Caco-2 (cell line): ENCODE measurements at regions not wholly inside any gene's neighbourhood (a gene's known extent, or its start where the extent isn't known, plus 50 kb on each side); places are given as distances from the start of the nearest gene placed in this dataset.

Experiments used
- BruUV-seq: library from RNA; stranded (reverse); fragments of 400-500 nt; replicated peaks from 2 replicates; lab custom pipeline; 2021; lab: Mats Ljungman, UMichigan
- CTCF ChIA-PET: fragments of 300-600 bp; sonication (Branson Sonifier 250); formaldehyde crosslinking; loops from one replicate; lab custom pipeline; 2022; ENCODE audit warnings: antibody characterized with exemption; lab: Charles Lee
- POLR2A ChIA-PET: fragments of 300-600 bp; sonication (Branson Sonifier 250); formaldehyde crosslinking; loops from one replicate; lab custom pipeline; 2022; ENCODE audit warnings: antibody characterized with exemption; lab: Charles Lee
- DNase-seq, 2 experiments: peaks; one replicate each; pipeline versions ENCODE4 v3.0.0 to v3.0.0-alpha.2; 2020 to 2022
- H3K27me3 ChIP-seq: replicated peaks from 2 replicates; pipeline ENCODE4 v1.6.0; 2011; ENCODE audit warnings: low read length; ENCODE audit not compliant: control insufficient read depth, insufficient read depth
- H3K36me3 ChIP-seq: 2 replicates; pipeline ENCODE4 v1.5.1; 2011; ENCODE audit warnings: low read length; ENCODE audit not compliant: control insufficient read depth, insufficient read depth
- H3K4me1 ChIP-seq: fragments of 250-450 bp; sonication (Bioruptor Pico); 2 replicates; pipeline ENCODE4 v1.5.1; 2020; ENCODE audit warnings: mild to moderate bottlenecking
- H3K4me3 ChIP-seq: 2 replicates; pipeline ENCODE4 v1.5.1; 2011; ENCODE audit warnings: low read depth, mild to moderate bottlenecking, control low read depth, low read length
- H3K9me3 ChIP-seq: fragments of 250-450 bp; sonication (Bioruptor Pico); 2 replicates; pipeline ENCODE4 v1.5.1; 2020; ENCODE audit warnings: mild to moderate bottlenecking, moderate library complexity
- H3K27ac Mint-ChIP-seq: one replicate; pipeline ENCODE4 v1.8.0; 2022; ENCODE audit warnings: mixed read lengths; ENCODE audit not compliant: unreplicated experiment
- H3K27me3 Mint-ChIP-seq: one replicate; pipeline ENCODE4 v1.8.0; 2022; ENCODE audit warnings: mixed read lengths; ENCODE audit not compliant: insufficient read depth, unreplicated experiment
- H3K36me3 Mint-ChIP-seq: one replicate; pipeline ENCODE4 v1.8.0; 2022; ENCODE audit warnings: mild to moderate bottlenecking, mixed read lengths; ENCODE audit not compliant: insufficient read depth, unreplicated experiment
- H3K4me1 Mint-ChIP-seq: one replicate; pipeline ENCODE4 v1.8.0; 2022; ENCODE audit warnings: low read depth, mixed read lengths; ENCODE audit not compliant: unreplicated experiment
- H3K4me3 Mint-ChIP-seq: one replicate; pipeline ENCODE4 v1.8.0; 2022; ENCODE audit warnings: mild to moderate bottlenecking, moderate library complexity, mixed read lengths; ENCODE audit not compliant: unreplicated experiment
- H3K9me3 Mint-ChIP-seq: one replicate; pipeline ENCODE4 v1.8.0; 2022; ENCODE audit warnings: mixed read lengths; ENCODE audit not compliant: unreplicated experiment
- CTCF ChIP-seq, 2 experiments: fragments of 200-600 bp in 1 of 2; IDR thresholded peaks; 1 replicate in 1 of 2; 2 replicates in 1 of 2; pipeline versions ENCODE4 v1.5.1 to v1.8.0; 2011 to 2022; ENCODE audit warnings: antibody characterized with exemption in 1 of 2, control low read depth in 1 of 2, inconsistent platforms in 1 of 2, low read depth in 1 of 2, low read length in 1 of 2, mild to moderate bottlenecking in 1 of 2, moderate library complexity in 1 of 2; ENCODE audit not compliant: insufficient read depth in 1 of 2, severe bottlenecking in 1 of 2, unreplicated experiment in 1 of 2
- intact Hi-C: fragments of 100-400 bp; cut with micrococcal nuclease; formaldehyde crosslinking; loops from one replicate; pipeline ENCODE4 v1.10.0; 2022; ENCODE audit not compliant: unreplicated experiment

- intact Hi-C loops = no loop called here
- Histone ChIP-seq H3K27me3 (no peaks in the 10 kb centered on the region), H3K4me3 (no peak overlapping the region), H3K36me3 (no peaks in the 10 kb centered on the region), H3K9me3 (peaks cover 2% of the 10 kb centered on the region; the same call in 1 of the 2 replicates), H3K4me1 (no peaks in the 10 kb centered on the region)
- H3K27ac Mint-ChIP-seq = no peak overlapping the region
- H3K4me1 Mint-ChIP-seq = no peaks in the 10 kb centered on the region
- no peak for TF ChIP-seq CTCF (IDR thresholded peaks at IDR 0.05; ENCODE audit: insufficient read depth in 1 of 2, low read depth in 1 of 2, low read length in 1 of 2, severe bottlenecking in 1 of 2, unreplicated experiment in 1 of 2)
- ChIA-PET CTCF (no interaction called here), POLR2A (no interaction called here)
- H3K9me3 Mint-ChIP-seq = no peaks in the 10 kb centered on the region
- BruUV-seq = no TSS peak
- no peaks in the 10 kb centered on the region for H3K36me3 Mint-ChIP-seq
- H3K27me3 Mint-ChIP-seq = no peaks in the 10 kb centered on the region
- no peak overlapping the region for H3K4me3 Mint-ChIP-seq
- no peak for DNase-seq
These were observed 391.2 kb upstream of the NUDT12 start for GRCh38 chr5:103953601-103954382.

DNA sequence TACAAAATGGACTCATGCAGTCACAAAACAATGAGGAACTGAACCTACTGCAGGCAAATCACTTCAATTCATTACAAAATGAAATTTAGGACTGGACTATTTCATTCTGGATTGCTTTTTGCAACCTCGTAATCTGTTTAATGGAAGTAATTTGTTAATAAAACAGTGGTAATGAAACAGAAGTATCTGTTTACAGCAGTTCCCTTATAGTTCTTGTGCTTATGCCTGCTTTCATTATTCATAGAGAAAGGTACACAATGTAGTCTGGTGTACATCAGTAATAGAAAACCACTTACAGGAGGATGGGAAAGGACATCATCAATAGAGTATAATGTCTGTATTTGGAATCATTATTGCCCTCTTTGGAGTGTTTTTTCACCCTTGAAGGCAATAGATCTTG is 389.2 kb upstream of the NUDT12 start:
- H3K4me3 Mint-ChIP-seq = no peak overlapping the region
- H3K9me3 Mint-ChIP-seq = no peaks in the 10 kb centered on the region
- ChIA-PET CTCF (no interaction called here), POLR2A (no interaction called here)
- H3K36me3 Mint-ChIP-seq = no peaks in the 10 kb centered on the region
- no peak overlapping the region for H3K27ac Mint-ChIP-seq
- H3K27me3 Mint-ChIP-seq = no peaks in the 10 kb centered on the region
- no TSS peak for BruUV-seq
- Histone ChIP-seq H3K4me1 (no peaks in the 10 kb centered on the region), H3K27me3 (no peaks in the 10 kb centered on the region), H3K9me3 (peaks cover 2% of the 10 kb centered on the region; the same call in 1 of the 2 replicates), H3K36me3 (no peaks in the 10 kb centered on the region), H3K4me3 (no peak overlapping the region)
- no peak for DNase-seq
- H3K4me1 Mint-ChIP-seq = no peaks in the 10 kb centered on the region
- TF ChIP-seq CTCF (IDR thresholded peaks at IDR 0.05; ENCODE audit: insufficient read depth in 1 of 2, low read depth in 1 of 2, low read length in 1 of 2, severe bottlenecking in 1 of 2, unreplicated experiment in 1 of 2) = no peak
- intact Hi-C loops = no loop called here

- H3K27ac Mint-ChIP-seq = no peak overlapping the region
These were observed 380.6 kb upstream of the NUDT12 start for GRCh38 chr5:103943230-103943629.

More at GRCh38 chr5:103943230-103943629, 380.6 kb upstream of the NUDT12 start:
- Histone ChIP-seq H3K36me3 (no peaks in the 10 kb centered on the region), H3K27me3 (no peaks in the 10 kb centered on the region), H3K9me3 (no peaks in the 10 kb centered on the region), H3K4me3 (no peak overlapping the region), H3K4me1 (no peaks in the 10 kb centered on the region)
- Mint-ChIP-seq H3K36me3 (no peaks in the 10 kb centered on the region), H3K9me3 (no peaks in the 10 kb centered on the region), H3K27me3 (no peaks in the 10 kb centered on the region), H3K4me3 (no peak overlapping the region), H3K4me1 (no peaks in the 10 kb centered on the region)
- intact Hi-C loops = loop anchor here (5.0 kb wide), 1 partner anchor 234 kb away; no protein-coding TSS in a partner anchor
- POLR2A ChIA-PET = no interaction called here
- CTCF ChIA-PET = interaction anchor here (0.6 to 1.2 kb wide), 2 partner anchors 236 to 469 kb away, joined by 5 read pairs; no protein-coding TSS in a partner anchor
- BruUV-seq = no TSS peak
- no peak for DNase-seq
- TF ChIP-seq CTCF (IDR thresholded peaks at IDR 0.05; ENCODE audit: insufficient read depth in 1 of 2, low read depth in 1 of 2, low read length in 1 of 2, severe bottlenecking in 1 of 2, unreplicated experiment in 1 of 2) = no peak
